Urothelium cell line (cell line): ENCODE measurements at regions not wholly inside any gene's neighbourhood (a gene's known extent, or its start where the extent isn't known, plus 50 kb on each side); places are given as distances from the start of the nearest gene placed in this dataset.
A peak's percentile ranks its signal among the peaks of the same experiment; 100 is the strongest.

Source experiments
- DNase-seq: peaks from one replicate; pipeline ENCODE4 v3.0.0; 2011; ENCODE audit warnings: low spot score, mixed read lengths
- FAIRE-seq: peaks from 2 replicates; lab custom pipeline; 2011; peaks lifted over from hg19 to GRCh38; lab: Jason Lieb, UNC

- DNase-seq (peak; percentile 48), FAIRE-seq (peak; percentile 59)
These were observed 486.4 kb downstream of the BCL11A start for GRCh38 chr2:60067006-60067405.

GRCh38 chr2:60066096-60066839 lies 487.2 kb downstream of the BCL11A start:
- FAIRE-seq, result no peak
- no peak for DNase-seq

- DNase-seq, result no peak
- no peak for FAIRE-seq
These were observed 488.6 kb downstream of the BCL11A start for GRCh38 chr2:60064687-60065389.

GRCh38 chr2:60058781-60059180 lies 494.7 kb downstream of the BCL11A start:
- FAIRE-seq (no peak), DNase-seq (no peak)

- FAIRE-seq, result no peak
These were observed 498.7 kb downstream of the BCL11A start for GRCh38 chr2:60054571-60055340.

GRCh38 chr2:60053791-60054190 lies 499.7 kb downstream of the BCL11A start:
- DNase-seq (no peak), FAIRE-seq (no peak)

More at GRCh38 chr2:60054571-60055340, 498.7 kb downstream of the BCL11A start:
- DNase-seq, result no peak

GRCh38 chr2:60052601-60053000 lies 500.9 kb downstream of the BCL11A start:
- DNase-seq (no peak), FAIRE-seq (no peak)

- FAIRE-seq (no peak), DNase-seq (no peak)
These were observed 501.5 kb downstream of the BCL11A start for GRCh38 chr2:60051991-60052390.

GRCh38 chr2:60047944-60048525 lies 505.4 kb downstream of the BCL11A start:
- DNase-seq, result no peak
- no peak for FAIRE-seq

GRCh38 chr2:60047347-60047746 lies 506.1 kb downstream of the BCL11A start:
- no peak for FAIRE-seq

GRCh38 chr2:60046529-60046928 lies 506.9 kb downstream of the BCL11A start:
- FAIRE-seq (no peak), DNase-seq (no peak)

More at GRCh38 chr2:60047347-60047746, 506.1 kb downstream of the BCL11A start:
- no peak for DNase-seq

- DNase-seq (no peak), FAIRE-seq (no peak)
These were observed 508.0 kb downstream of the BCL11A start for GRCh38 chr2:60045456-60045855.

- no peak for FAIRE-seq
- DNase-seq, result no peak
These were observed 509.0 kb downstream of the BCL11A start for GRCh38 chr2:60044484-60044883.

- FAIRE-seq, result no peak
- no peak for DNase-seq
These were observed 511.4 kb downstream of the BCL11A start for GRCh38 chr2:60042023-60042422.

- peak; percentile 37 for FAIRE-seq
- DNase-seq, result peak; percentile 23
These were observed 520.1 kb downstream of the BCL11A start for GRCh38 chr2:60033325-60033724.

- FAIRE-seq (no peak), DNase-seq (no peak)
These were observed 523.9 kb downstream of the BCL11A start for GRCh38 chr2:60029566-60029883.

GRCh38 chr2:60028849-60029565 lies 524.4 kb downstream of the BCL11A start:
- no peak for DNase-seq
- no peak for FAIRE-seq

GRCh38 chr2:60025496-60025895 lies 528.0 kb downstream of the BCL11A start:
- FAIRE-seq (peak; percentile 40), DNase-seq (no peak)

GRCh38 chr2:60023256-60023985 lies 530.0 kb downstream of the BCL11A start:
- no peak for FAIRE-seq
- no peak for DNase-seq

GRCh38 chr2:60007671-60008070 lies 545.8 kb downstream of the BCL11A start:
- FAIRE-seq, result no peak
- no peak for DNase-seq
